H1 (cell line): ENCODE measurements at regions not wholly inside any gene's neighbourhood (a gene's known extent, or its start where the extent isn't known, plus 50 kb on each side); places are given as distances from the start of the nearest gene placed in this dataset.

ENCODE experiments used
- CTCF ChIA-PET: fragments of 300-600 bp; sonication (Branson Sonifier 250); formaldehyde crosslinking; loops from one replicate; lab custom pipeline; 2021; ENCODE audit not compliant: partially characterized antibody; lab: Charles Lee
- POLR2A ChIA-PET: fragments of 300-600 bp; sonication (Branson Sonifier 250); formaldehyde crosslinking; loops from one replicate; lab custom pipeline; 2021; ENCODE audit warnings: inconsistent platforms; ENCODE audit not compliant: partially characterized antibody; lab: Charles Lee
- DNase-seq, 2 experiments: peaks; one replicate each; pipeline versions ENCODE4 v3.0.0 to v3.0.0-alpha.2; 2010 to 2022; ENCODE audit warnings: low spot score in 2 of 2, low read depth in 1 of 2, mixed read lengths in 1 of 2
- FAIRE-seq: peaks from 2 replicates; lab custom pipeline; 2011; peaks lifted over from hg19 to GRCh38; lab: Jason Lieb, UNC
- H2AFZ ChIP-seq: 2 replicates; pipeline ENCODE4 v1.8.1; 2012; ENCODE audit warnings: low read length, inconsistent platforms
- H2AK5ac ChIP-seq: 2 replicates; pipeline ENCODE4 v1.6.1; 2013; ENCODE audit warnings: low read depth, low read length
- H2BK120ac ChIP-seq: replicated peaks from 2 replicates; pipeline ENCODE3; 2013; ENCODE audit warnings: low read depth, low read length, inconsistent platforms
- H2BK12ac ChIP-seq: 2 replicates; pipeline ENCODE4 v1.6.1; 2013; ENCODE audit warnings: low read depth, low read length
- H2BK15ac ChIP-seq: 2 replicates; pipeline ENCODE4 v1.6.1; 2013; ENCODE audit warnings: low read length
- H2BK20ac ChIP-seq: 2 replicates; pipeline ENCODE4 v1.6.1; 2013; ENCODE audit warnings: low read length
- H2BK5ac ChIP-seq: 2 replicates; pipeline ENCODE4 v1.6.1; 2013; ENCODE audit warnings: low read depth, low read length
- H3K14ac ChIP-seq: 2 replicates; pipeline ENCODE4 v1.6.1; 2013; ENCODE audit warnings: inconsistent platforms; ENCODE audit not compliant: insufficient read length
- H3K18ac ChIP-seq: 2 replicates; pipeline ENCODE4 v1.6.1; 2013; ENCODE audit warnings: low read length; ENCODE audit errors: extremely low read depth
- H3K23ac ChIP-seq: 2 replicates; pipeline ENCODE4 v1.6.1; 2013; ENCODE audit warnings: inconsistent platforms; ENCODE audit not compliant: insufficient read length
- H3K23me2 ChIP-seq: 2 replicates; pipeline ENCODE4 v1.6.1; 2013; ENCODE audit warnings: low read depth, low read length
- H3K27ac ChIP-seq: 2 replicates; pipeline ENCODE4 v1.6.1; 2011; ENCODE audit warnings: low read depth, low read length, inconsistent platforms
- H3K27me3 ChIP-seq, 4 experiments: replicated peaks in 1 of 4; 1 replicate in 1 of 4; 2 replicates in 3 of 4; pipeline versions ENCODE4 v1.6.1 to v1.8.1; 2011 to 2013; ENCODE audit warnings: low read length in 3 of 4, mild to moderate bottlenecking in 3 of 4, inconsistent platforms in 2 of 4, mixed read lengths in 2 of 4, moderate library complexity in 1 of 4; ENCODE audit not compliant: control insufficient read depth in 3 of 4, insufficient read depth in 3 of 4; ENCODE audit errors: extremely low read depth in 1 of 4
- H3K36me3 ChIP-seq, 4 experiments: 2 replicates each; pipeline versions ENCODE4 v1.6.1 to v1.8.1; 2011 to 2013; ENCODE audit warnings: mild to moderate bottlenecking in 4 of 4, low read length in 3 of 4, moderate library complexity in 2 of 4, control low read depth in 1 of 4, inconsistent platforms in 1 of 4; ENCODE audit not compliant: insufficient read depth in 4 of 4, control insufficient read depth in 2 of 4
- H3K4ac ChIP-seq: replicated peaks from 2 replicates; pipeline ENCODE3; 2013; ENCODE audit warnings: low read length, low read depth, mixed read lengths, inconsistent platforms; ENCODE audit not compliant: insufficient read length
- H3K4me1 ChIP-seq, 4 experiments: replicated peaks in 1 of 4; 1 replicate in 1 of 4; 2 replicates in 3 of 4; pipeline versions ENCODE4 v1.6.1 to v1.8.1; 2011 to 2013; ENCODE audit warnings: low read length in 3 of 4, inconsistent platforms in 2 of 4, mixed read lengths in 1 of 4; ENCODE audit not compliant: insufficient read depth in 4 of 4, control insufficient read depth in 3 of 4
- H3K4me2 ChIP-seq, 2 experiments: 2 replicates each; pipeline versions ENCODE4 v1.6.1 to v1.8.1; 2011 to 2013; ENCODE audit warnings: low read depth in 2 of 2, low read length in 2 of 2, control low read depth in 1 of 2, inconsistent platforms in 1 of 2, mild to moderate bottlenecking in 1 of 2; ENCODE audit not compliant: insufficient read depth in 1 of 2
- H3K4me3 ChIP-seq, 4 experiments: fragments of 200-600, 300-600 bp in 1 of 4; sonication (generic), shearing (Covaris generic), sonication (Bioruptor Twin) in 1 of 4; 2 replicates each; pipeline versions ENCODE4 v1.5.1 to v1.8.1; 2011 to 2016; ENCODE audit warnings: low read length in 4 of 4, low read depth in 3 of 4, control low read depth in 2 of 4, inconsistent platforms in 2 of 4, mild to moderate bottlenecking in 2 of 4, mixed read lengths in 1 of 4, moderate library complexity in 1 of 4; ENCODE audit not compliant: insufficient read depth in 2 of 4; ENCODE audit errors: extremely low read depth in 1 of 4
- H3K56ac ChIP-seq: replicated peaks from 2 replicates; pipeline ENCODE3; 2013; ENCODE audit warnings: low read depth, mild to moderate bottlenecking, mixed read lengths, low read length, inconsistent platforms; ENCODE audit not compliant: insufficient read length
- H3K79me1 ChIP-seq: 2 replicates; pipeline ENCODE4 v1.6.1; 2013; ENCODE audit warnings: low read depth, low read length, control low read depth
- H3K79me2 ChIP-seq, 2 experiments: 2 replicates each; pipeline versions ENCODE4 v1.6.1 to v1.8.1; 2012 to 2013; ENCODE audit warnings: low read length in 2 of 2, mild to moderate bottlenecking in 2 of 2, inconsistent platforms in 1 of 2; ENCODE audit not compliant: insufficient read depth in 2 of 2, control insufficient read depth in 1 of 2
- H3K9ac ChIP-seq, 4 experiments: replicated peaks in 1 of 4; 1 replicate in 1 of 4; 2 replicates in 3 of 4; pipeline versions ENCODE4 v1.6.1 to v1.8.1; 2011 to 2013; ENCODE audit warnings: low read depth in 3 of 4, low read length in 3 of 4, control low read depth in 2 of 4, mild to moderate bottlenecking in 2 of 4, moderate library complexity in 2 of 4, inconsistent platforms in 1 of 4; ENCODE audit errors: extremely low read depth in 1 of 4
- H3K9me3 ChIP-seq, 2 experiments: 2 replicates each; pipeline versions ENCODE4 v1.6.1 to v1.8.1; 2012 to 2013; ENCODE audit warnings: mild to moderate bottlenecking in 2 of 2, moderate library complexity in 2 of 2, control low read depth in 1 of 2, inconsistent platforms in 1 of 2, low read depth in 1 of 2, low read length in 1 of 2, mixed read lengths in 1 of 2; ENCODE audit not compliant: insufficient read depth in 2 of 2
- H4K20me1 ChIP-seq, 2 experiments: replicated peaks in 1 of 2; 2 replicates each; pipeline versions ENCODE3 to v1.8.1; 2011 to 2013; ENCODE audit warnings: inconsistent platforms in 2 of 2, low read length in 2 of 2, mild to moderate bottlenecking in 1 of 2; ENCODE audit not compliant: insufficient read depth in 2 of 2, control insufficient read depth in 1 of 2
- H4K5ac ChIP-seq: 2 replicates; pipeline ENCODE4 v1.6.1; 2013; ENCODE audit warnings: low read length, low read depth, mixed read lengths, inconsistent platforms; ENCODE audit not compliant: insufficient read length
- H4K8ac ChIP-seq: 2 replicates; pipeline ENCODE4 v1.8.0; 2013; ENCODE audit warnings: mild to moderate bottlenecking, moderate library complexity, low read length, inconsistent platforms; ENCODE audit not compliant: insufficient read depth; ENCODE audit errors: extremely low read depth
- H4K91ac ChIP-seq: replicated peaks from 2 replicates; pipeline ENCODE3; 2013; ENCODE audit warnings: low read length, mixed read lengths, inconsistent platforms; ENCODE audit not compliant: insufficient read length
- CBX5 ChIP-seq: fragments of 300-800, 300-1000 bp; sonication (generic); IDR thresholded peaks from 2 replicates; pipeline ENCODE4 v1.7.1; 2016; ENCODE audit warnings: antibody characterized with exemption, low read length, low read depth
- EGR1 ChIP-seq: IDR thresholded peaks from 2 replicates; pipeline ENCODE4 v1.6.1; 2011; ENCODE audit warnings: low read depth, low read length, borderline replicate concordance
- POU5F1 ChIP-seq: IDR thresholded peaks from 2 replicates; pipeline ENCODE4 v1.6.1; 2011; ENCODE audit warnings: low read depth, mild to moderate bottlenecking, low read length, moderate library complexity
- RFX5 ChIP-seq: IDR thresholded peaks from 2 replicates; pipeline ENCODE4 v1.6.1; 2011; ENCODE audit warnings: low read depth, low read length, improper control_type of control experiment, borderline replicate concordance
- SP2 ChIP-seq: IDR thresholded peaks from 2 replicates; pipeline ENCODE4 v1.6.1; 2012; ENCODE audit warnings: mild to moderate bottlenecking, low read length, inconsistent platforms
- WGBS, 2 experiments: shearing (Covaris generic) in 1 of 2; methylation state at CpG; one replicate each; pipeline versions ENCODE4 v1.1.6 to v1.1.7; 2013 to 2015; ENCODE audit warnings: low lambda C conversion rate in 2 of 2, mixed read lengths in 2 of 2, inconsistent platforms in 1 of 2, low coverage in 1 of 2, missing lambda C conversion rate in 1 of 2; ENCODE audit not compliant: insufficient replicate concordance in 2 of 2, insufficient coverage in 1 of 2, insufficient read length in 1 of 2; ENCODE audit errors: extremely low coverage in 1 of 2, missing lambda C conversion rate in 1 of 2; 5-methylcytosine and 5-hydroxymethylcytosine counted together

GRCh38 chr1:182149411-182149965 is 88.0 kb upstream of the ZNF648 start:
- Histone ChIP-seq H3K79me1 (no peaks in the 10 kb centered on the region), H3K56ac (no peak overlapping the region), H3K36me3 (no peaks in the 10 kb centered on the region), H2BK5ac (no peak overlapping the region), H3K4me2 (no peak overlapping the region), H3K4ac (no peak overlapping the region), H3K23ac (no peak overlapping the region)
- CTCF ChIA-PET = interaction anchor here (0.7 to 1.6 kb wide), 10 partner anchors 25 to 303 kb away, joined by 3 to 7 read pairs (median 4); no protein-coding TSS in a partner anchor
- no peak for FAIRE-seq
- TF ChIP-seq EGR1 (no peak), RFX5 (no peak), POU5F1 (no peak), SP2 (no peak), CBX5 (no peak)
- TF ChIP-seq, all 59 proteins: peak for 0
- Histone ChIP-seq H4K20me1 (no peaks in the 10 kb centered on the region), H3K9me3 (no peaks in the 10 kb centered on the region), H3K4me3 (no peak overlapping the region), H4K5ac (no peak overlapping the region), H3K4me1 (0 out of 7 replicates have a peak, but pooled peaks cover 0 to 2% (median 0%) of the 10 kb centered on the region in 4 experiments), H4K91ac (no peak overlapping the region), H3K9ac (no peak overlapping the region), H2AK5ac (0 out of 2 replicates have a peak overlapping the region, but pooled peaks have one; percentile 2), H2AFZ (peak overlapping the region; percentile 52), H3K79me2 (no peaks in the 10 kb centered on the region), H2BK15ac (no peak overlapping the region), H3K23me2 (no peaks in the 10 kb centered on the region), H2BK12ac (no peak overlapping the region), H2BK120ac (no peak overlapping the region), H3K27me3 (no peaks in the 10 kb centered on the region), H3K14ac (no peak overlapping the region), H3K18ac (no peak overlapping the region), H4K8ac (no peak overlapping the region), H3K27ac (no peak overlapping the region), H2BK20ac (no peak overlapping the region)
- POLR2A ChIA-PET = no interaction called here
- 93% methylated on average over 6 of the region's 6 CpGs; no CpG with 5 or more reads in 1 of the 2 experiments for WGBS, 2 experiments
- DNase-seq = no peak
